Prostate gland (tissue), 2 donors: ENCODE measurements at regions not wholly inside any gene's neighbourhood (a gene's known extent, or its start where the extent isn't known, plus 50 kb on each side); places are given as distances from the start of the nearest gene placed in this dataset.

Source experiments
- DNase-seq: peaks from one replicate; pipeline ENCODE4 v3.0.0-alpha.2; 2019; ENCODE audit warnings: low spot score
- H3K27ac ChIP-seq, 2 donors: fragments of 200-600 bp; sonication (generic); 2 replicates each; pipeline ENCODE4 v1.5.1; 2017 to 2019
- H3K27me3 ChIP-seq: fragments of 200-600 bp; sonication (generic); replicated peaks from 2 replicates; pipeline ENCODE4 v1.5.1; 2019; ENCODE audit not compliant: insufficient read depth
- H3K36me3 ChIP-seq, 2 donors: fragments of 200-600 bp; sonication (generic); 1 replicate in 1 of 2; 2 replicates in 1 of 2; pipeline versions ENCODE4 v1.5.1 to v1.8.1; 2017 to 2019
- H3K4me1 ChIP-seq: fragments of 200-600 bp; sonication (generic); replicated peaks from 2 replicates; pipeline ENCODE4 v1.5.1; 2019
- H3K4me3 ChIP-seq, 2 donors: fragments of 200-600 bp; sonication (generic); 2 replicates each; pipeline ENCODE4 v1.5.1; 2017 to 2019
- H3K9me3 ChIP-seq: fragments of 200-600 bp; sonication (generic); 2 replicates; pipeline ENCODE4 v1.5.1; 2017
- POLR2A ChIP-seq: fragments of 450-650 bp; IDR thresholded peaks from one replicate; pipeline ENCODE4 v1.6.1; 2016; ENCODE audit warnings: antibody characterized with exemption, mild to moderate bottlenecking
- POLR2AphosphoS5 ChIP-seq: sonication (generic); formaldehyde crosslinking; IDR thresholded peaks from one replicate; pipeline ENCODE4 v1.6.1; 2017; ENCODE audit warnings: antibody characterized with exemption
- WGBS: methylation state at CpG from one replicate; pipeline ENCODE4 v1.1.5; 2018; 5-methylcytosine and 5-hydroxymethylcytosine counted together
- intact Hi-C: fragments of 100-400 bp; cut with DNase I; formaldehyde crosslinking; loops from one replicate; pipeline ENCODE4 v1.14.2; 2022
- TF ChIP-seq, protein P1 (sequence below), 4 experiments: fragments of 200-600 bp in 2 of 4; fragments of 450-650 bp in 2 of 4; sonication (generic) in 2 of 4; IDR thresholded peaks; 1 replicate in 3 of 4; 2 replicates in 1 of 4; pipeline ENCODE4 v1.5.1; 2016 to 2019; ENCODE audit warnings: antibody characterized with exemption in 4 of 4, mild to moderate bottlenecking in 2 of 4, moderate library complexity in 2 of 4

DNA sequence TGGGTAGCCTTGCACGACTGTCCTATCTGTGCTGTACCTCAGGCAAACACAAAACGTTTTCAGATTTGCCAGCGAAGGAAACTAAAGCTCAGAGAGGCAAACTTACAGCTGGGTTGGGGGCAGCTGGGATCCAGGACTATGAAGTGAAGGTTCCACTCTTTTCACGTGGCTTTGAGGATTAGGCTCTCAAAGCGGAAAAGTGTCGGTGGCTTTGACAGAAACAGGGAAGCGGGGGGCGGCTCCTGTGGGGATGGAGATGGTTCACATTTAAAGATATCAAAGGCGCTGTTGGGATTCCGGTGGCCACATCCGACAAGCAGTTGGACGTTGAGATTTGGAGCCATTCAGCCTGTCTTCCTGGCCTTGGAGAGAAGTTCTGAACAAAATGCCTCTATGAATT, 958.3 kb upstream of the ZNF722 start:
- H3K36me3 ChIP-seq: no peaks in the 10 kb centered on the region
- no peaks in the 10 kb centered on the region for H3K4me1 ChIP-seq
- H3K27ac ChIP-seq: no peak overlapping the region
- DNase-seq: no peak
- no peaks in the 10 kb centered on the region for H3K9me3 ChIP-seq
- H3K27me3 ChIP-seq: no peaks in the 10 kb centered on the region
- no peak overlapping the region for H3K4me3 ChIP-seq
- WGBS: 82% methylated on average over 12 of the region's 12 CpGs
- intact Hi-C loops: no loop called here
- TF ChIP-seq POLR2A: no peak

DNA sequence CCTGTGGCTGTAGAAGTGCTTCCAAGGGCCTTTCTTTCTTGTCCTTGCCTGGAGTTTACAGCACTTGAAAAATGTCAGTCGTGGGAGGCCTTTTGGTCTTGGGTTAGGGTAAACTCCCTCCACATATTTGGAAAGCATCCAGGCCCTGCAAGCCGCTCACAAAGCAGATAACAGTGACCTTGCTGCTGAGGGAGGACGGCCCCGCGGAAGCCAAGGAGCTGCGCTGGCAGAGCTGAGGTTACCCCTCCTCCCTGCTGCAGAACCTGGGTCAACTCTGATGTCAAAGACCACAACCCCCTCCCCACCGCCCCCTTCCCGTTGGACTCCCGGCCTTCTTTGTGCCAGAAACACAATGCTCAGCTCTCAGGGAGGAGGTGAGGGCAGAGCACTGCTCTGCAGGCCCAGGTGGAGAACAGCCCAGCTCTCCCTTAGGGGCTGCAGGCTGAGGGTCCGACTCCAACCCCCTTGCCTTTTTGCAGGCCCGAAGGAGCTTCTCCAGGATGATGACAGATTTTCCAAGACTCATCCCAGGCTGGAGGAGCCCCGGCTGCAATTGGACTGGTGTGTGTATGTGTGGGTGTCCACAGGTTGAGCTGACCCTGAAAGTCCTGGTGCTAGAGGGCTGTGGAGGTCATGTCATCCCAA, 957.6 kb upstream of the ZNF722 start:
- no peak overlapping the region for H3K27ac ChIP-seq
- no peaks in the 10 kb centered on the region for H3K9me3 ChIP-seq
- no peak for DNase-seq
- 82% methylated on average over 12 of the region's 12 CpGs for WGBS
- H3K4me1 ChIP-seq: no peaks in the 10 kb centered on the region
- H3K4me3 ChIP-seq: no peak overlapping the region
- no peaks in the 10 kb centered on the region for H3K36me3 ChIP-seq
- TF ChIP-seq, protein P1, sequence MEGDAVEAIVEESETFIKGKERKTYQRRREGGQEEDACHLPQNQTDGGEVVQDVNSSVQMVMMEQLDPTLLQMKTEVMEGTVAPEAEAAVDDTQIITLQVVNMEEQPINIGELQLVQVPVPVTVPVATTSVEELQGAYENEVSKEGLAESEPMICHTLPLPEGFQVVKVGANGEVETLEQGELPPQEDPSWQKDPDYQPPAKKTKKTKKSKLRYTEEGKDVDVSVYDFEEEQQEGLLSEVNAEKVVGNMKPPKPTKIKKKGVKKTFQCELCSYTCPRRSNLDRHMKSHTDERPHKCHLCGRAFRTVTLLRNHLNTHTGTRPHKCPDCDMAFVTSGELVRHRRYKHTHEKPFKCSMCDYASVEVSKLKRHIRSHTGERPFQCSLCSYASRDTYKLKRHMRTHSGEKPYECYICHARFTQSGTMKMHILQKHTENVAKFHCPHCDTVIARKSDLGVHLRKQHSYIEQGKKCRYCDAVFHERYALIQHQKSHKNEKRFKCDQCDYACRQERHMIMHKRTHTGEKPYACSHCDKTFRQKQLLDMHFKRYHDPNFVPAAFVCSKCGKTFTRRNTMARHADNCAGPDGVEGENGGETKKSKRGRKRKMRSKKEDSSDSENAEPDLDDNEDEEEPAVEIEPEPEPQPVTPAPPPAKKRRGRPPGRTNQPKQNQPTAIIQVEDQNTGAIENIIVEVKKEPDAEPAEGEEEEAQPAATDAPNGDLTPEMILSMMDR (IDR thresholded peaks at IDR 0.05): no peak
- TF ChIP-seq POLR2AphosphoS5 (no peak), POLR2A (no peak)
- H3K27me3 ChIP-seq: no peaks in the 10 kb centered on the region
- intact Hi-C loops: no loop called here

DNA sequence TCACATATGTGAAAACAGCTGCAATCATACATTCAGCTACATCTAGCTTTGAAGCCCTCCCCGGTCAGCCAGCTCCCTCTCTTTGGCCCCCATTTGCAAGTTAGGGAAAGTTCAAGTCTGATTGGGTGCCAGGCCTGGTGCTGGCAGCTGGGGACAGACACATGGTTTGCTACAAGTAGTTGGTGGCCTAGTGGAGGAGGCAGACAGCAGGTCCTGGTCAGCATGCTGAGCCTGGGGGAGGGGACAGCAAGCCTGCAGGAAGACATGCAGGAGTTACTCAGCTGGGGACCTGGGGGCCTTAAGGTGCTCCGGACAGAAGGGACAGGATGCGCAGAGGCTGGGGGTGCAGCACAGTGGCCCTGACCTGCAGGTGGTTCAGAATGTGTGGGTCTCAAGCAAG, 956.9 kb upstream of the ZNF722 start:
- no peak overlapping the region for H3K27ac ChIP-seq
- H3K4me1 ChIP-seq: no peaks in the 10 kb centered on the region
- H3K27me3 ChIP-seq: no peaks in the 10 kb centered on the region
- TF ChIP-seq, protein P1 (IDR thresholded peaks at IDR 0.05): no peak
- TF ChIP-seq POLR2AphosphoS5 (no peak), POLR2A (no peak)
- H3K4me3 ChIP-seq: no peak overlapping the region
- intact Hi-C loops: no loop called here
- no peaks in the 10 kb centered on the region for H3K9me3 ChIP-seq
- no peak for DNase-seq
- 93% methylated on average over 3 of the region's 3 CpGs for WGBS
- H3K36me3 ChIP-seq: no peaks in the 10 kb centered on the region

DNA sequence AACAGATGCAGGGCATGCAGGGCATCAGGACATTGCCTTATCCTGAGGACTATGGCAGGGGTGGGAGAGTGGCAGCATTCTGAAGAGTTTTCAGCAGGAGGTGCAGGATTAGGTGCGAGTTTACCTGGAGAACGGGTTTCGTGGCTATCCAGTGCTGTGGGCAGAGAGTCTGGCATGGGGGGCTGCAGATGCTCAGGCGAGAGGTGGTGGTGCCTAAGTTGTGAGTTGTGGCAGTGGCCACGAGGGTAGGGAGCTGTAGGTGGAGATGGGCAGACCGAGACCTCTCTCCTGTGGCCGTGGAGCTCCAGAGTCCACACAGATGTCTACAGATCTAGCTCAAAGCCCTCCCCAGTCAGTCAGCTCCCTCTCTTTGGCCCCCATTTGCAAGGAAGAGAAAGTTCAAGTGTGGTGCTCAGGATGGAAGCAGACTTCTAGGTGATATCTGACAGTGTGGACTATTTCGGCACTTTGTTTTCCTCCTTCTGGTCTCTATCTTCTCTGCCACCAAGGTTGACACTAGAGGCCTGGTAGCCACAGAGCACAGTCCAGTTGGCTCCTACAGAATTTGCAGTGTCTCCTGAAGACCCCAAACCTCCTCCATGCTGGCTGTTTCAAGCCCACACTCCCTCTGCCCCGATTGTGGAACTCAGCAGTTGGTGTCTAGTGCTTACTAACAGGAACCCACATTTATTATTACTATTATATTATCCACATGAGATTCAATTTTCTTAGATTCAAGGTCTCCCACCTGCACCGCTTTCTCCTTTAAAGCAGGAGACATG, 955.7 kb upstream of the ZNF722 start:
- Histone ChIP-seq H3K27me3 (no peaks in the 10 kb centered on the region), H3K36me3 (no peaks in the 10 kb centered on the region), H3K4me3 (no peak overlapping the region), H3K27ac (no peak overlapping the region), H3K9me3 (no peaks in the 10 kb centered on the region), H3K4me1 (no peaks in the 10 kb centered on the region)
- intact Hi-C loops: no loop called here
- DNase-seq: no peak
- WGBS: 66% methylated on average over 10 of the region's 10 CpGs
- TF ChIP-seq POLR2AphosphoS5: no peak
- TF ChIP-seq, protein P1 (IDR thresholded peaks at IDR 0.05): no peak

DNA sequence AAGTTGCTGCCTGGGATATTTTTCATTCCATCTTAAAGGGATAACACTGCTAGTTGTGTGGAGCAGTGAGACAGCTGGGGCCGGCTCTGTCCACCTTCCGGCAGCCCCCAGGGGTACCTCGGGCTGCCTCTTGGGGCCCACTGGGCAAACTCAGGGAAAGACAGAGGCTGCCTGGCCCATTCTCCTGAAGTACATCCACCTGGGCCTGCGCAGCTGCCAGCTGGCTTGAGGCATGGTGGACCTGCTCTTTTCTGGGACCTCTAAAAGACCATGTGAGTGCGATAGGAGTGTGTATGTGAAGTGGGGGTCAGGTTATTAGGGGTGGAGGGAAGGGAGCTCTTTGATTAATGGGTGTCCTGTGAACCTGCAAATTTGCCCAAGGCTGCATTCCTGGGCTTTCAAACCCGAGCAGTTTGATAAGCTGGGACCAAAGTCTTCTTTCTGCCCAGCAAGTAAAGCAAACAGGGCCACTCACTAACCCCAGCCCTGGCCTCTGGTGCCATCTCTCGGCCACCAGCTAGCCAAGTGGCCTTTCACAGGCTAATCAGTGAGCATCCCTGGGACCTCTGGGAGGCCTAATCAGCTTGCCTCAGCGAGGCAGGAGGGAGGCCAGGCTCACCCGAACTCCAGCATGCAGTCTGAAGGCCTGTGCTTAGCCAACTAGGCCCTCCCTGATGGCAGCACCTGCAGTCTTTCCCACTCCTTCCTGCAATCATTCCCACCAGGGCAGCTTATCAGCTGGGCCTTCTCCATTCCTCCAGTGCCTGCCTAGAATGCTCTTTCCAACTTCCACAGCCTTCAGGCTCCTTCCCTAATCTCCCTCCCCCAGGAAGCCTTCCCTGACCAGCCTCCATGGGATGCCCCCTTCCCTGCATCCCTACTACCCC, 954.7 kb upstream of the ZNF722 start:
- no peaks in the 10 kb centered on the region for H3K36me3 ChIP-seq
- TF ChIP-seq POLR2A (no peak), POLR2AphosphoS5 (no peak)
- TF ChIP-seq, protein P1 (IDR thresholded peaks at IDR 0.05): no peak
- no peaks in the 10 kb centered on the region for H3K4me1 ChIP-seq
- no peak overlapping the region for H3K27ac ChIP-seq
- no peak overlapping the region for H3K4me3 ChIP-seq
- H3K27me3 ChIP-seq: no peaks in the 10 kb centered on the region
- H3K9me3 ChIP-seq: no peaks in the 10 kb centered on the region
- intact Hi-C loops: no loop called here
- DNase-seq: no peak
- 57% methylated on average over 9 of the region's 9 CpGs for WGBS
